ENCODE measurements at regions not wholly inside any gene's neighbourhood (a gene's known extent, or its start where the extent isn't known, plus 50 kb on each side); places are given as distances from the start of the nearest gene placed in this dataset.

GRCh38 chr2:176471949-176472348, 202.7 kb downstream of the MTX2 start:
- DNase-seq, result no peak

GRCh38 chr2:176473177-176473576, 203.9 kb downstream of the MTX2 start:
- DNase-seq, result no peak

GRCh38 chr2:176473851-176474250, 204.6 kb downstream of the MTX2 start:
- no peak for DNase-seq

GRCh38 chr2:176477336-176477735, 208.1 kb downstream of the MTX2 start:
- DNase-seq, result no peak

- DNase-seq, result no peak
Measured at GRCh38 chr2:176479961-176480360, 210.7 kb downstream of the MTX2 start.

- DNase-seq, result no peak
Measured at GRCh38 chr2:176482107-176482506, 212.9 kb downstream of the MTX2 start.

GRCh38 chr2:176483476-176483875, 214.2 kb downstream of the MTX2 start:
- no peak for DNase-seq

GRCh38 chr2:176483901-176484568, 214.8 kb downstream of the MTX2 start:
- no peak for DNase-seq

GRCh38 chr2:176484838-176485237, 215.6 kb downstream of the MTX2 start:
- DNase-seq, result no peak

- DNase-seq, result no peak
Measured at GRCh38 chr2:176488431-176488830, 219.2 kb downstream of the MTX2 start.

- DNase-seq, result no peak
Measured at GRCh38 chr2:176490061-176490861, 221.0 kb downstream of the MTX2 start.

- no peak for DNase-seq
Measured at GRCh38 chr2:176491172-176491904, 222.1 kb downstream of the MTX2 start.

- DNase-seq, result no peak
Measured at GRCh38 chr2:176492583-176492982, 223.3 kb downstream of the MTX2 start.

GRCh38 chr2:176493226-176493825, 224.1 kb downstream of the MTX2 start:
- no peak for DNase-seq

GRCh38 chr2:176493909-176494308, 224.7 kb downstream of the MTX2 start:
- no peak for DNase-seq

GRCh38 chr2:176494949-176495353, 225.7 kb downstream of the MTX2 start:
- DNase-seq, result no peak

GRCh38 chr2:176495826-176496225, 226.6 kb downstream of the MTX2 start:
- no peak for DNase-seq

GRCh38 chr2:176496761-176497160, 227.5 kb downstream of the MTX2 start:
- no peak for DNase-seq

GRCh38 chr2:176500901-176501300, 231.7 kb downstream of the MTX2 start:
- DNase-seq, result no peak

GRCh38 chr2:176501617-176502016, 232.4 kb downstream of the MTX2 start:
- no peak for DNase-seq

GRCh38 chr2:176502619-176503018, 233.4 kb downstream of the MTX2 start:
- DNase-seq, result no peak

GRCh38 chr2:176503776-176504175, 234.5 kb downstream of the MTX2 start:
- DNase-seq, result no peak

GRCh38 chr2:176504440-176504839, 235.2 kb downstream of the MTX2 start:
- DNase-seq, result no peak

Measured in NCI-H1930 (cell line).